ENCODE measurements at regions not wholly inside any gene's neighbourhood (a gene's known extent, or its start where the extent isn't known, plus 50 kb on each side); places are given as distances from the start of the nearest gene placed in this dataset.

DNA sequence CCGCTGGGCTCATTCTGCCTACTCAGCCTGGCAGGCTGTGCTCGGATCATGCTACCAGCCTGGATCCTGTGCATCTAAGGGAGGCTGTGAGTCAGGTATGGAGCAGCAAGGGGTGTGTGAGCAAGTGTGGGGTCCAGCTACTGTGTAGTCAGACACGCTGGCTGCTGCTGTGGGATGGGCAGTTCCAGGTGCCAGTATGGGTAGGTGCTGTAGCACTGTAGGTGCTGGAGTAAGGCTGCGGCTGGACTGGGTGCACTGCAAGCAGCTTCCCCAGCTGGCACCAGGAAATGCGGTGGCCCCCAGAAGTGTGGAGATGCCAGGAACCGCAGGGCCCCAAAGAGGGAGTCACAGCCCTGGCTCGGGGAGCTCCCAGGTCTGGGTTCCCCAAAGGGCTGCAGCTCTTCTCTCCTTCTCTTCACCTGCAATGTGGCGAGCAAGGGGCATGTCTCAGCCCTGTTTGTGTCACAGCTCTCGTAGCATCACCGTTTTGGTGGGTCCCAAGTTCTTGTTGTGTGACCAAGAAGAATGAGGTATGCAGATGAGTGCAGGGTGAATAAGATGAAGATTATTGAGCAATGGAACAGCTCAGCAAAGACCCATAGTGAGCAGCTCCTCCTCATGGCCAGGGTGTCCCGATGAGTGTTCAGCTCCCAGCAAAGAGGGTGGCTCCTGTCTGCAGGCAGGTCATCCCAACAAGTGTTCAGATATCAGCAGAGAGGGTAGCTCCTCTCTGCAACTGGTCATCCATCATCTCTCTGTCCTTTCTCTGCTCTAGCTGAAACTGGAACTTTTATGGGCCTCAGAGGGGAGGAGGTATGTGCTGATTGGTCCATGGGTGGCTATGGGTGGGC, 462.9 kb downstream of the TBC1D22A start:
- DNase-seq = no peak

All from NCI-H1930 (cell line).